A549 (cell line): ENCODE measurements at regions not wholly inside any gene's neighbourhood (a gene's known extent, or its start where the extent isn't known, plus 50 kb on each side); places are given as distances from the start of the nearest gene placed in this dataset.

Source experiments
- ATAC-seq, 2 experiments: fragments of 200-7000 bp in 1 of 2; fragments of >200 bp in 1 of 2; cut with Nextera tagmentation in 1 of 2; cut with Tn5 transposase in 1 of 2; 3 replicates each; pipeline versions ENCODE4 v1.8.0 to v1.9.1; 2018 to 2020; ENCODE audit warnings: mild to moderate bottlenecking in 1 of 2, moderate library complexity in 1 of 2
- CTCF ChIA-PET: fragments of 300-600 bp; sonication (Branson Sonifier 250); formaldehyde crosslinking; extraction: SDS; loops from one replicate; lab custom pipeline; 2021; ENCODE audit warnings: antibody characterized with exemption, inconsistent platforms; lab: Yijun Ruan, JAX
- POLR2A ChIA-PET: fragments of 350-600 bp; formaldehyde crosslinking; extraction: SDS; loops from one replicate; lab custom pipeline; 2021; ENCODE audit warnings: antibody characterized with exemption, inconsistent platforms; lab: Yijun Ruan, JAX
- DNase-seq, 2 experiments: peaks; one replicate each; pipeline versions ENCODE4 v3.0.0 to v3.0.0-alpha.2; 2011 to 2016; ENCODE audit warnings: low read depth in 1 of 2, low spot score in 1 of 2
- FAIRE-seq: peaks from 2 replicates; lab custom pipeline; 2011; peaks lifted over from hg19 to GRCh38; lab: Jason Lieb, UNC
- H3K27ac ChIP-seq, 2 experiments: fragments of >200 bp; sonication (Bioruptor Twin); formaldehyde crosslinking; 3 replicates each; pipeline ENCODE4 v1.5.1; 2016 to 2017
- H3K4me1 ChIP-seq: fragments of >200 bp; sonication (Bioruptor Twin); formaldehyde crosslinking; 3 replicates; pipeline ENCODE4 v1.6.1; 2016
- H3K4me2 ChIP-seq: fragments of >200 bp; sonication (Bioruptor Twin); formaldehyde crosslinking; 3 replicates; pipeline ENCODE4 v1.6.1; 2016
- H3K4me3 ChIP-seq: fragments of >200 bp; sonication (Bioruptor Twin); formaldehyde crosslinking; 3 replicates; pipeline ENCODE4 v1.5.1; 2016
- H3K9me3 ChIP-seq: fragments of >200 bp; sonication (Bioruptor Twin); formaldehyde crosslinking; 3 replicates; pipeline ENCODE4 v1.6.1; 2016
- BHLHE40 ChIP-seq: IDR thresholded peaks from 2 replicates; pipeline ENCODE4 v1.6.1; 2012; ENCODE audit warnings: low read depth, low read length, inconsistent platforms
- CBX2 ChIP-seq: fragments of 200-600 bp; sonication (generic); IDR thresholded peaks from 2 replicates; pipeline ENCODE4 v1.6.1; 2016; ENCODE audit warnings: low read depth, mild to moderate bottlenecking, borderline replicate concordance
- ELK1 ChIP-seq: fragments of 150-350 bp; IDR thresholded peaks from 2 replicates; pipeline ENCODE4 v1.6.1; 2014; ENCODE audit warnings: low read depth, mild to moderate bottlenecking, low read length
- ESRRA ChIP-seq: fragments of 150-350 bp; IDR thresholded peaks from 2 replicates; pipeline ENCODE4 v1.6.1; 2014; ENCODE audit warnings: mild to moderate bottlenecking, low read length, borderline replicate concordance
- GATA3 ChIP-seq: IDR thresholded peaks from 2 replicates; pipeline ENCODE4 v1.6.1; 2012; ENCODE audit warnings: borderline replicate concordance
- HOXA7 ChIP-seq: fragments of 250-450 bp; sonication (Bioruptor Pico); IDR thresholded peaks from 2 replicates; pipeline ENCODE4 v1.5.0; 2020; ENCODE audit warnings: mild to moderate bottlenecking, moderate library complexity
- HOXB13 ChIP-seq: fragments of 250-450 bp; sonication (Bioruptor Pico); IDR thresholded peaks from 2 replicates; pipeline ENCODE4 v1.5.0; 2020; ENCODE audit warnings: low read depth, mild to moderate bottlenecking, moderate library complexity
- HOXB5 ChIP-seq: fragments of 250-450 bp; sonication (Bioruptor Pico); IDR thresholded peaks from 2 replicates; pipeline ENCODE4 v1.5.0; 2020; ENCODE audit warnings: mild to moderate bottlenecking, moderate library complexity
- JUN ChIP-seq, 2 experiments: fragments of >200 bp; sonication (Bioruptor Twin); formaldehyde crosslinking; IDR thresholded peaks; 2 replicates in 1 of 2; 3 replicates in 1 of 2; pipeline ENCODE4 v1.6.1; 2016 to 2017
- KDM5A ChIP-seq: fragments of 200-600 bp; sonication (generic); IDR thresholded peaks from 2 replicates; pipeline ENCODE4 v1.6.1; 2016; ENCODE audit warnings: antibody characterized with exemption, mild to moderate bottlenecking
- MAFK ChIP-seq: fragments of 450-650 bp; IDR thresholded peaks from 2 replicates; pipeline ENCODE4 v1.6.1; 2014; ENCODE audit not compliant: partially characterized antibody
- RAD21 ChIP-seq, 2 experiments: fragments of >200 bp in 1 of 2; sonication (Bioruptor Twin) in 1 of 2; formaldehyde crosslinking in 1 of 2; IDR thresholded peaks in 1 of 2; conservative IDR thresholded peaks in 1 of 2; 2 replicates in 1 of 2; 3 replicates in 1 of 2; pipeline ENCODE4 v1.6.1; 2012 to 2018; ENCODE audit warnings: inconsistent platforms in 1 of 2
- REST ChIP-seq: fragments of 200-600 bp; sonication (generic); IDR thresholded peaks from 2 replicates; pipeline ENCODE4 v1.6.1; 2016; ENCODE audit warnings: antibody characterized with exemption, mild to moderate bottlenecking, moderate library complexity
- RFX5 ChIP-seq: fragments of 450-650 bp; IDR thresholded peaks from 2 replicates; pipeline ENCODE4 v1.7.1; 2014; ENCODE audit warnings: antibody characterized with exemption, mild to moderate bottlenecking, moderate library complexity
- SMC3 ChIP-seq: fragments of >200 bp; sonication (Bioruptor Twin); formaldehyde crosslinking; IDR thresholded peaks from 3 replicates; pipeline ENCODE4 v1.6.1; 2018; ENCODE audit warnings: inconsistent platforms
- ZC3H11A ChIP-seq: fragments of 450-650 bp; IDR thresholded peaks from 2 replicates; pipeline ENCODE4 v1.6.1; 2014; ENCODE audit warnings: antibody characterized with exemption, mild to moderate bottlenecking
- ZNF302 ChIP-seq: fragments of 250-450 bp; sonication (Bioruptor Pico); IDR thresholded peaks from 2 replicates; pipeline ENCODE4 v1.9.0; 2021; ENCODE audit warnings: inconsistent platforms, mild to moderate bottlenecking, moderate library complexity
- ZSCAN20 ChIP-seq: fragments of 250-450 bp; sonication (Bioruptor Pico); IDR thresholded peaks from 2 replicates; pipeline ENCODE4 v1.8.0; 2022; ENCODE audit warnings: mild to moderate bottlenecking, moderate library complexity
- WGBS: methylation state at CpG from one replicate; pipeline ENCODE4 v1.1.6; 2017; ENCODE audit errors: missing lambda C conversion rate; 5-methylcytosine and 5-hydroxymethylcytosine counted together
- TF ChIP-seq, protein P1 (sequence below): fragments of 450-650 bp; IDR thresholded peaks from 2 replicates; pipeline ENCODE4 v1.6.1; 2014; ENCODE audit warnings: antibody characterized with exemption
- TF ChIP-seq, protein P2 (sequence below): IDR thresholded peaks from 2 replicates; pipeline ENCODE4 v1.6.1; 2012; ENCODE audit warnings: low read depth, borderline replicate concordance

- TF ChIP-seq HOXA7 (CRISPR knock-in tag) (no peak), SMC3 (no peak), BHLHE40 (no peak)
- TF ChIP-seq, protein P1, sequence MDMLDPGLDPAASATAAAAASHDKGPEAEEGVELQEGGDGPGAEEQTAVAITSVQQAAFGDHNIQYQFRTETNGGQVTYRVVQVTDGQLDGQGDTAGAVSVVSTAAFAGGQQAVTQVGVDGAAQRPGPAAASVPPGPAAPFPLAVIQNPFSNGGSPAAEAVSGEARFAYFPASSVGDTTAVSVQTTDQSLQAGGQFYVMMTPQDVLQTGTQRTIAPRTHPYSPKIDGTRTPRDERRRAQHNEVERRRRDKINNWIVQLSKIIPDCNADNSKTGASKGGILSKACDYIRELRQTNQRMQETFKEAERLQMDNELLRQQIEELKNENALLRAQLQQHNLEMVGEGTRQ, result no peak
These were observed 129.1 kb upstream of the LHX1 start (continued) for GRCh38 chr17:36808180-36808661.

GRCh38 chr17:36812762-36813161 lies 124.5 kb upstream of the LHX1 start:
- no peak for FAIRE-seq
- CTCF ChIA-PET, result interaction anchor here (1.0 to 1.2 kb wide), 3 partner anchors 8 to 13 kb away, joined by 3 read pairs; no protein-coding TSS in a partner anchor

More at GRCh38 chr17:36812762-36813161, 124.5 kb upstream of the LHX1 start:
- ATAC-seq (no peak), DNase-seq (no peak)
- no peak overlapping the region for H3K27ac ChIP-seq
- H3K4me3 ChIP-seq, result no peak overlapping the region
- WGBS, result 50% methylated on average over 9 of the region's 9 CpGs
- no peaks in the 10 kb centered on the region for H3K4me1 ChIP-seq
- POLR2A ChIA-PET, result no interaction called here
- no peak overlapping the region for H3K4me2 ChIP-seq
- TF ChIP-seq ESRRA, result no peak
- no peak for TF ChIP-seq SMC3
- no peak for TF ChIP-seq HOXA7 (CRISPR knock-in tag)
- no peak for TF ChIP-seq ZNF302 (CRISPR knock-in tag)
- TF ChIP-seq HOXB5 (CRISPR knock-in tag), result no peak
- TF ChIP-seq ZSCAN20 (CRISPR knock-in tag), result no peak
- TF ChIP-seq RAD21 (conservative IDR thresholded peaks at IDR 0.05 in 1 of 2, IDR thresholded peaks at IDR 0.05 in 1 of 2), result no peak
- TF ChIP-seq ELK1, result no peak
- TF ChIP-seq HOXB13 (CRISPR knock-in tag), result no peak
- TF ChIP-seq JUN (IDR thresholded peaks at IDR 0.05), result no peak
- no peak for TF ChIP-seq REST
- no peak for TF ChIP-seq KDM5A
- TF ChIP-seq CBX2, result no peak
- no peak for TF ChIP-seq ZC3H11A
- TF ChIP-seq, protein P2, sequence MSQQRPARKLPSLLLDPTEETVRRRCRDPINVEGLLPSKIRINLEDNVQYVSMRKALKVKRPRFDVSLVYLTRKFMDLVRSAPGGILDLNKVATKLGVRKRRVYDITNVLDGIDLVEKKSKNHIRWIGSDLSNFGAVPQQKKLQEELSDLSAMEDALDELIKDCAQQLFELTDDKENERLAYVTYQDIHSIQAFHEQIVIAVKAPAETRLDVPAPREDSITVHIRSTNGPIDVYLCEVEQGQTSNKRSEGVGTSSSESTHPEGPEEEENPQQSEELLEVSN, result no peak
- no peak for TF ChIP-seq RFX5
- TF ChIP-seq GATA3, result no peak
- no peak for TF ChIP-seq MAFK
- H3K9me3 ChIP-seq, result no peaks in the 10 kb centered on the region
